ENCODE measurements at regions not wholly inside any gene's neighbourhood (a gene's known extent, or its start where the extent isn't known, plus 50 kb on each side); places are given as distances from the start of the nearest gene placed in this dataset.

DNA sequence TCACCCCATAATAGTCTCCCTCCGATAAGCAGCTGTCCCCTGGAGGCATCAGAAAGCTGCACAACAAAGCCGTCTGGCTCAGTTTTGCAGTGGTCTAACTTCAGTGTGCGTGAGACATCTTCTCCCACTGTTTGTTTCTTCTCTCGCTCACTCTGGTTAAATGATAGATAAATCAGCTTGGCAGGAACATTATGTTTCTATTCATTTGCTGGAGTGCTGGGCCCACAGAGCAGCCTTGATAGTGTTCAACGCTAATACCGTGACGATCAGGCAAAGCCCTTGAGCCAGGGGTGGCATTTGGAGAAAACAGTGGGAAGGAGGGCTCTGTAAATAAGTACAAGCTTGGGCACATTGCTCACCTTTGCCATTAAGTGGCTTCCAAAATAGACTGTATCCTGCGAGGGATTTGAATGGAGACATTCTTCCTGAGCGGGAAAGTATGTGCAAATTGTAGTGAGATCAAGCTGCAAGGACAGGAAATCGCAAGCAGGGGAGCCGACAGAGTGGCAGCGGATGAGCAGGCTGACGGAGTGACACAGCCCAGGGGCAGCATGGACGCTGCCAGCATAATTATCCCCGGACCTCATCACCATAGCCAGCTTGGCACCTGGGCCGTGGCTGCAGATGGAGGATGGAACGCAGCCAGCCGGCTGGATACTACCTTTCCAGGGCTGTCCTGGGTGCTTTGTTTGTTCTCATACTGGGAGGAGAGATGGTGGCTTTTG, 256.8 kb upstream of the FZD8 start:
- DNase-seq = peak; percentile 57
- intact Hi-C loops (cut with DNase I; ENCODE audit: low total_unique reads) = no loop called here
- TF ChIP-seq POLR2A (IDR thresholded peaks at IDR 0.05) = no peak
- TF ChIP-seq, protein P1, sequence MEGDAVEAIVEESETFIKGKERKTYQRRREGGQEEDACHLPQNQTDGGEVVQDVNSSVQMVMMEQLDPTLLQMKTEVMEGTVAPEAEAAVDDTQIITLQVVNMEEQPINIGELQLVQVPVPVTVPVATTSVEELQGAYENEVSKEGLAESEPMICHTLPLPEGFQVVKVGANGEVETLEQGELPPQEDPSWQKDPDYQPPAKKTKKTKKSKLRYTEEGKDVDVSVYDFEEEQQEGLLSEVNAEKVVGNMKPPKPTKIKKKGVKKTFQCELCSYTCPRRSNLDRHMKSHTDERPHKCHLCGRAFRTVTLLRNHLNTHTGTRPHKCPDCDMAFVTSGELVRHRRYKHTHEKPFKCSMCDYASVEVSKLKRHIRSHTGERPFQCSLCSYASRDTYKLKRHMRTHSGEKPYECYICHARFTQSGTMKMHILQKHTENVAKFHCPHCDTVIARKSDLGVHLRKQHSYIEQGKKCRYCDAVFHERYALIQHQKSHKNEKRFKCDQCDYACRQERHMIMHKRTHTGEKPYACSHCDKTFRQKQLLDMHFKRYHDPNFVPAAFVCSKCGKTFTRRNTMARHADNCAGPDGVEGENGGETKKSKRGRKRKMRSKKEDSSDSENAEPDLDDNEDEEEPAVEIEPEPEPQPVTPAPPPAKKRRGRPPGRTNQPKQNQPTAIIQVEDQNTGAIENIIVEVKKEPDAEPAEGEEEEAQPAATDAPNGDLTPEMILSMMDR (IDR thresholded peaks at IDR 0.05) = no peak
- Histone ChIP-seq H3K27me3 (no peaks in the 10 kb centered on the region), H3K9me3 (no peaks in the 10 kb centered on the region), H3K4me3 (no peak overlapping the region), H3K27ac (peak overlapping the region; percentile 21 to 41), H3K36me3 (ENCODE audit: low read depth, missing control alignments) (no peaks in the 10 kb centered on the region), H3K4me1 (peaks cover 23% of the 10 kb centered on the region)
- 31 to 38% methylated on average over 16 to 18 of the region's 18 CpGs for WGBS, 2 donors

DNA sequence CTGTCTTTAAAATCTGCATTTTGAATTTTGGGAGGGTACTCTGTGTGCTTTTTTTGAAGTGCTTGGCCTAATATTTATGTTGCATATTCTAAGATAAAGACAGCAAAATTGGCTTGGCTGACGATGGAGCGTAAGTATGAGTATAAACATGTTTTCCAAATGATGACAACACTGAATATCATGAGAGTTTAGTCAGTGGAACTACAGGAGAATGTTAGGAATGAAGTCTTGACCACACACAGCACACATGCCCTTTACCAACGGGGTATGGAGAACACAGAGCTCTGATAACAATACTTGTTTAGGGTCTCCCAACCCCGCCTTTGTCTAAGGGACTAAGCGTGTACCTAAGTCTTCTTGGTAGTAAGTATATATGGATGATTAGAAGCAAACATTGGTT, 253.9 kb upstream of the FZD8 start:
- intact Hi-C loops (cut with DNase I; ENCODE audit: low total_unique reads) = no loop called here
- TF ChIP-seq, protein P1 (IDR thresholded peaks at IDR 0.05) = no peak
- TF ChIP-seq POLR2A (IDR thresholded peaks at IDR 0.05) = no peak
- Histone ChIP-seq H3K27me3 (no peaks in the 10 kb centered on the region), H3K4me1 (peaks cover 26% of the 10 kb centered on the region), H3K36me3 (ENCODE audit: low read depth, missing control alignments) (no peaks in the 10 kb centered on the region), H3K4me3 (no peak overlapping the region), H3K27ac (no peak overlapping the region), H3K9me3 (no peaks in the 10 kb centered on the region)
- WGBS, 2 donors = 59 to 64% methylated on average over 5 of the region's 5 CpGs
- no peak for DNase-seq

DNA sequence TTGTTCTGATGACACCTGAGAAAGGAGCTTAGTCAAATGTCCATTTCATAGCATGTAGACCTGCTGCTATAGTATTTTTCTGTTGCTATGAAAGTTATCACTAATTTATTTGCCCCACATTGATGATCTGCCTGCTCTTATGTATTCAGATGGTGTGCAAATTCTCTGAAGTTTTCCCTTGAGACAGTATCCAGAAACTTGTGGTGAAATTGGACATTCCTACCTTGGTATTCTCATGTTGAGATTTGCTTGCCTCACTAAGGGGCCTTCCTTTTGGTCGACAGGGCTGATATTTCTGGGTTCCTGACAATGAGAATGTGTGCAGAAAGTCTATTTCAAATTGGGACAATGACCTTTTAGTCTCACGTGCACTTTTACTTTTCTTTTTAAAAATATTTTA, 253.2 kb upstream of the FZD8 start:
- Histone ChIP-seq H3K36me3 (ENCODE audit: low read depth, missing control alignments) (no peaks in the 10 kb centered on the region), H3K4me3 (no peak overlapping the region), H3K27me3 (no peaks in the 10 kb centered on the region), H3K4me1 (peaks cover 29% of the 10 kb centered on the region), H3K27ac (no peak overlapping the region), H3K9me3 (no peaks in the 10 kb centered on the region)
- WGBS, 2 donors = 42 to 55% methylated on average over 2 of the region's 2 CpGs
- intact Hi-C loops (cut with DNase I; ENCODE audit: low total_unique reads) = no loop called here
- TF ChIP-seq, protein P1 (IDR thresholded peaks at IDR 0.05) = no peak
- TF ChIP-seq POLR2A (IDR thresholded peaks at IDR 0.05) = no peak
- no peak for DNase-seq

DNA sequence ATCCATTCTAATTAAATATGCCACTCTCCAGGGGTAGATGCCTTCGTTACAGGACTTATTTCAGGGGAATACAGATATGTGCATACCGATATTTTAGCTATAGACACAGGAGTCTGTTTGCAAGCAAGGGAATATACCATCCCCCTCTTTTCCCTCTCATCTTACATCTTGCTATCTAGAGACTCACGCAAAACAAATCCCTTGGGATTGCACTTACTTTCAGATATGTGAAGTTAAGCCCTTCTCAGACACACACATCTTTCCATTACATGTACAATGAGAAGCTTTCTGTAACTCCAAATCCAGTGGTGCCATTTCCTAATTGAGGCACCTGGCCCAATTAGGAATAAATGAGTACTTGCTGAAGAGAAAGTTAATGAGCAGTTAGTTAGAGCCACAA, 250.4 kb upstream of the FZD8 start:
- Histone ChIP-seq H3K9me3 (no peaks in the 10 kb centered on the region), H3K36me3 (ENCODE audit: low read depth, missing control alignments) (no peaks in the 10 kb centered on the region), H3K4me3 (no peak overlapping the region), H3K27me3 (no peaks in the 10 kb centered on the region), H3K4me1 (peaks cover 28% of the 10 kb centered on the region), H3K27ac (no peak overlapping the region)
- 87 to 94% methylated on average over 3 of the region's 3 CpGs for WGBS, 2 donors
- no peak for DNase-seq
- intact Hi-C loops (cut with DNase I; ENCODE audit: low total_unique reads) = no loop called here
- TF ChIP-seq POLR2A (IDR thresholded peaks at IDR 0.05) = no peak
- TF ChIP-seq, protein P1 (IDR thresholded peaks at IDR 0.05) = no peak
